IPS-20b (cell line): ENCODE measurements at regions not wholly inside any gene's neighbourhood (a gene's known extent, or its start where the extent isn't known, plus 50 kb on each side); places are given as distances from the start of the nearest gene placed in this dataset.
"Not testable (repeated sequence)": the region's sequence is repeated elsewhere in the genome, so short reads cannot be mapped to it uniquely, and the experiment has no call there.

ENCODE experiments used
- H3K27ac ChIP-seq: one replicate; pipeline ENCODE4 v1.5.1; 2013; ENCODE audit warnings: low read length
- H3K27me3 ChIP-seq: 2 replicates; pipeline ENCODE4 v1.6.1; 2013; ENCODE audit warnings: mild to moderate bottlenecking, low read length, inconsistent platforms; ENCODE audit not compliant: insufficient read depth
- H3K36me3 ChIP-seq: 2 replicates; pipeline ENCODE4 v1.6.1; 2013; ENCODE audit warnings: low read depth, mild to moderate bottlenecking, inconsistent platforms, low read length, moderate library complexity; ENCODE audit not compliant: insufficient read depth
- H3K4me1 ChIP-seq: 2 replicates; pipeline ENCODE4 v1.6.1; 2013; ENCODE audit warnings: mild to moderate bottlenecking, control low read depth, inconsistent platforms, low read length, moderate library complexity; ENCODE audit not compliant: insufficient read depth
- H3K4me3 ChIP-seq: 2 replicates; pipeline ENCODE4 v1.5.1; 2013; ENCODE audit warnings: mild to moderate bottlenecking, low read length, inconsistent platforms
- H3K9ac ChIP-seq: 2 replicates; pipeline ENCODE4 v1.6.1; 2013; ENCODE audit warnings: low read depth, mild to moderate bottlenecking, inconsistent platforms, low read length, moderate library complexity
- H3K9me3 ChIP-seq: 2 replicates; pipeline ENCODE4 v1.6.1; 2013; ENCODE audit warnings: mild to moderate bottlenecking, low read depth, low read length, inconsistent platforms; ENCODE audit not compliant: insufficient read depth

- Histone ChIP-seq H3K4me1 (no peaks in the 10 kb centered on the region; the same call in 1 of the 2 replicates), H3K27ac (no peak overlapping the region), H3K9me3 (0 out of 2 replicates have a peak, but pooled peaks cover 10% of the 10 kb centered on the region), H3K27me3 (no peaks in the 10 kb centered on the region), H3K4me3 (no peak overlapping the region), H3K36me3 (no peaks in the 10 kb centered on the region), H3K9ac (no peak overlapping the region)
Measured at GRCh38 chr4:64718091-64718490, 308.8 kb upstream of the TECRL start.

- no peaks in the 10 kb centered on the region for H3K36me3 ChIP-seq
- 0 out of 2 replicates have a peak, but pooled peaks cover 10% of the 10 kb centered on the region for H3K9me3 ChIP-seq
- H3K4me3 ChIP-seq = no peak overlapping the region
- no peak overlapping the region for H3K27ac ChIP-seq
- no peak overlapping the region for H3K9ac ChIP-seq
- H3K4me1 ChIP-seq = no peaks in the 10 kb centered on the region
- no peaks in the 10 kb centered on the region for H3K27me3 ChIP-seq
Measured at GRCh38 chr4:64715741-64716140, 306.5 kb upstream of the TECRL start.

- Histone ChIP-seq H3K4me1 (no peaks in the 10 kb centered on the region), H3K9ac (no peak overlapping the region)
Measured at GRCh38 chr4:64713256-64713840, 304.1 kb upstream of the TECRL start.

GRCh38 chr4:64712590-64712989 lies 303.3 kb upstream of the TECRL start:
- Histone ChIP-seq H3K27ac (no peak overlapping the region), H3K4me3 (no peak overlapping the region), H3K9me3 (0 out of 2 replicates have a peak, but pooled peaks cover 7% of the 10 kb centered on the region), H3K9ac (no peak overlapping the region), H3K27me3 (no peaks in the 10 kb centered on the region), H3K36me3 (no peaks in the 10 kb centered on the region), H3K4me1 (no peaks in the 10 kb centered on the region)

More at GRCh38 chr4:64713256-64713840, 304.1 kb upstream of the TECRL start:
- H3K4me3 ChIP-seq = no peak overlapping the region
- no peaks in the 10 kb centered on the region for H3K27me3 ChIP-seq
- no peak overlapping the region for H3K27ac ChIP-seq
- H3K36me3 ChIP-seq = no peaks in the 10 kb centered on the region
- 0 out of 2 replicates have a peak, but pooled peaks cover 7% of the 10 kb centered on the region for H3K9me3 ChIP-seq

GRCh38 chr4:64705989-64706388 lies 296.7 kb upstream of the TECRL start:
- Histone ChIP-seq H3K4me1 (no peaks in the 10 kb centered on the region), H3K9ac (no peak overlapping the region), H3K27ac (no peak overlapping the region), H3K27me3 (no peaks in the 10 kb centered on the region), H3K36me3 (no peaks in the 10 kb centered on the region), H3K9me3 (no peaks in the 10 kb centered on the region), H3K4me3 (no peak overlapping the region)

GRCh38 chr4:64698171-64698570 lies 288.9 kb upstream of the TECRL start:
- Histone ChIP-seq H3K4me1 (peaks cover 5% of the 10 kb centered on the region; the same call in 1 of the 2 replicates), H3K9me3 (no peaks in the 10 kb centered on the region), H3K27me3 (no peaks in the 10 kb centered on the region), H3K27ac (no peak overlapping the region), H3K4me3 (no peak overlapping the region), H3K36me3 (no peaks in the 10 kb centered on the region), H3K9ac (no peak overlapping the region)

- H3K4me1 ChIP-seq = no peaks in the 10 kb centered on the region
- H3K27me3 ChIP-seq = no peaks in the 10 kb centered on the region
- no peak overlapping the region for H3K4me3 ChIP-seq
- H3K9me3 ChIP-seq = peaks cover 7% of the 10 kb centered on the region; the same call in 1 of the 2 replicates
- H3K27ac ChIP-seq = no peak overlapping the region
- no peaks in the 10 kb centered on the region for H3K36me3 ChIP-seq
- no peak overlapping the region for H3K9ac ChIP-seq
Measured at GRCh38 chr4:64682946-64683345, 273.7 kb upstream of the TECRL start.

- Histone ChIP-seq H3K4me3 (no peak overlapping the region), H3K27ac (no peak overlapping the region), H3K9ac (no peak overlapping the region), H3K4me1 (no peaks in the 10 kb centered on the region), H3K9me3 (peaks cover 3% of the 10 kb centered on the region; the same call in 1 of the 2 replicates), H3K36me3 (no peaks in the 10 kb centered on the region), H3K27me3 (no peaks in the 10 kb centered on the region)
Measured at GRCh38 chr4:64682481-64682880, 273.2 kb upstream of the TECRL start.

- not testable (repeated sequence) for H3K9ac ChIP-seq, H3K36me3 ChIP-seq, H3K27me3 ChIP-seq, H3K4me3 ChIP-seq, H3K4me1 ChIP-seq, H3K27ac ChIP-seq
- peaks cover 20% of the 10 kb centered on the region for H3K9me3 ChIP-seq
Measured at GRCh38 chr4:64673121-64673520, 263.9 kb upstream of the TECRL start.

- Histone ChIP-seq H3K4me1 (no peaks in the 10 kb centered on the region), H3K9ac (no peak overlapping the region)
Measured at GRCh38 chr4:64670647-64671046, 261.4 kb upstream of the TECRL start.

GRCh38 chr4:64643841-64644240 lies 234.6 kb upstream of the TECRL start:
- Histone ChIP-seq H3K36me3 (no peaks in the 10 kb centered on the region), H3K4me1 (no peaks in the 10 kb centered on the region), H3K4me3 (no peak overlapping the region), H3K9ac (no peak overlapping the region), H3K27me3 (no peaks in the 10 kb centered on the region), H3K9me3 (no peaks in the 10 kb centered on the region), H3K27ac (no peak overlapping the region)

More at GRCh38 chr4:64670647-64671046, 261.4 kb upstream of the TECRL start:
- no peaks in the 10 kb centered on the region for H3K27me3 ChIP-seq
- H3K4me3 ChIP-seq = no peak overlapping the region
- H3K36me3 ChIP-seq = no peaks in the 10 kb centered on the region
- no peak overlapping the region for H3K27ac ChIP-seq
- peaks cover 4% of the 10 kb centered on the region; the same call in 1 of the 2 replicates for H3K9me3 ChIP-seq

GRCh38 chr4:64642936-64643335 lies 233.7 kb upstream of the TECRL start:
- Histone ChIP-seq H3K27me3 (no peaks in the 10 kb centered on the region), H3K9me3 (no peaks in the 10 kb centered on the region), H3K36me3 (no peaks in the 10 kb centered on the region), H3K4me1 (no peaks in the 10 kb centered on the region), H3K27ac (no peak overlapping the region), H3K4me3 (no peak overlapping the region), H3K9ac (no peak overlapping the region)
